Ascending aorta (tissue), 2 donors: ENCODE measurements at regions not wholly inside any gene's neighbourhood (a gene's known extent, or its start where the extent isn't known, plus 50 kb on each side); places are given as distances from the start of the nearest gene placed in this dataset.

Experiments
- DNase-seq, 2 donors: peaks; one replicate each; pipeline ENCODE4 v3.0.0-alpha.2; 2019; ENCODE audit warnings: low spot score in 2 of 2
- H3K27ac ChIP-seq, 2 donors: fragments of 200-600 bp; sonication (generic); one replicate each; pipeline ENCODE4 v1.5.1; 2016 to 2017; ENCODE audit warnings: mild to moderate bottlenecking in 1 of 2
- H3K27me3 ChIP-seq: fragments of 200-600 bp; sonication (generic); one replicate; pipeline ENCODE4 v1.5.1; 2017
- H3K36me3 ChIP-seq, 2 donors: fragments of 200-600 bp; sonication (generic); one replicate each; pipeline ENCODE4 v1.5.1; 2016
- H3K4me1 ChIP-seq, 2 donors: fragments of 200-600 bp; sonication (generic); one replicate each; pipeline ENCODE4 v1.5.1; 2016 to 2017; ENCODE audit warnings: mild to moderate bottlenecking in 1 of 2
- H3K4me3 ChIP-seq, 2 donors: fragments of 200-600 bp; sonication (generic); one replicate each; pipeline ENCODE4 v1.5.1; 2016 to 2017; ENCODE audit warnings: mild to moderate bottlenecking in 1 of 2
- H3K9me3 ChIP-seq, 2 donors: fragments of 200-600 bp; sonication (generic); one replicate each; pipeline ENCODE4 v1.5.1; 2016
- CTCF ChIP-seq, 3 experiments: fragments of 200-600 bp in 2 of 3; fragments of 450-650 bp in 1 of 3; sonication (generic) in 2 of 3; IDR thresholded peaks; one replicate each; pipeline ENCODE4 v1.5.1; 2016 to 2019; ENCODE audit warnings: antibody characterized with exemption in 3 of 3, mild to moderate bottlenecking in 1 of 3, moderate library complexity in 1 of 3
- intact Hi-C: fragments of 100-400 bp; cut with DNase I; formaldehyde crosslinking; loops from one replicate; pipeline ENCODE4 v1.15.1; 2023

- DNase-seq: no peak
- no peaks in the 10 kb centered on the region for H3K36me3 ChIP-seq
- intact Hi-C loops: no loop called here
- H3K27ac ChIP-seq: no peak overlapping the region
- TF ChIP-seq CTCF (IDR thresholded peaks at IDR 0.05): no peak
- peaks cover 0 to 2% of the 10 kb centered on the region in 2 donors for H3K4me1 ChIP-seq
- H3K4me3 ChIP-seq: peak overlapping the region in 1 of 2 donors; percentile 2
- no peaks in the 10 kb centered on the region for H3K9me3 ChIP-seq
- no peaks in the 10 kb centered on the region for H3K27me3 ChIP-seq
These were observed 469.6 kb downstream of the SOX9 start for GRCh38 chr17:72590382-72590781.

GRCh38 chr17:72590882-72591281 lies 470.1 kb downstream of the SOX9 start:
- Histone ChIP-seq H3K4me3 (peak overlapping the region in 1 of 2 donors; percentile 2), H3K27me3 (no peaks in the 10 kb centered on the region), H3K27ac (no peak overlapping the region), H3K36me3 (no peaks in the 10 kb centered on the region), H3K4me1 (peaks cover 0 to 2% of the 10 kb centered on the region in 2 donors), H3K9me3 (no peaks in the 10 kb centered on the region)
- intact Hi-C loops: no loop called here
- DNase-seq: no peak
- no peak for TF ChIP-seq CTCF (IDR thresholded peaks at IDR 0.05)

GRCh38 chr17:72591289-72592241 lies 470.7 kb downstream of the SOX9 start:
- no peaks in the 10 kb centered on the region for H3K36me3 ChIP-seq
- TF ChIP-seq CTCF (IDR thresholded peaks at IDR 0.05): no peak
- no peaks in the 10 kb centered on the region for H3K9me3 ChIP-seq
- no peak overlapping the region for H3K27ac ChIP-seq
- H3K4me1 ChIP-seq: peaks cover 0 to 2% of the 10 kb centered on the region in 2 donors
- intact Hi-C loops: no loop called here
- H3K4me3 ChIP-seq: peak overlapping the region; percentile 60 to 69
- no peaks in the 10 kb centered on the region for H3K27me3 ChIP-seq
- DNase-seq: no peak

GRCh38 chr17:72592242-72592966 lies 471.6 kb downstream of the SOX9 start:
- TF ChIP-seq CTCF (IDR thresholded peaks at IDR 0.05): no peak
- no peaks in the 10 kb centered on the region for H3K27me3 ChIP-seq
- intact Hi-C loops: no loop called here
- DNase-seq: peak in 1 of 2 donors; percentile 66
- H3K9me3 ChIP-seq: no peaks in the 10 kb centered on the region
- H3K4me1 ChIP-seq: peaks cover 0 to 2% of the 10 kb centered on the region in 2 donors
- peak overlapping the region; percentile 60 to 69 for H3K4me3 ChIP-seq
- H3K27ac ChIP-seq: no peak overlapping the region
- H3K36me3 ChIP-seq: no peaks in the 10 kb centered on the region

GRCh38 chr17:72592967-72593325 lies 472.1 kb downstream of the SOX9 start:
- Histone ChIP-seq H3K4me3 (peak overlapping the region; percentile 60 to 69), H3K36me3 (no peaks in the 10 kb centered on the region), H3K27ac (no peak overlapping the region), H3K4me1 (peaks cover 0 to 2% of the 10 kb centered on the region in 2 donors), H3K27me3 (no peaks in the 10 kb centered on the region), H3K9me3 (no peaks in the 10 kb centered on the region)
- intact Hi-C loops: no loop called here
- DNase-seq: no peak
- TF ChIP-seq CTCF (IDR thresholded peaks at IDR 0.05): no peak
